ENCODE measurements at regions not wholly inside any gene's neighbourhood (a gene's known extent, or its start where the extent isn't known, plus 50 kb on each side); places are given as distances from the start of the nearest gene placed in this dataset.

DNA sequence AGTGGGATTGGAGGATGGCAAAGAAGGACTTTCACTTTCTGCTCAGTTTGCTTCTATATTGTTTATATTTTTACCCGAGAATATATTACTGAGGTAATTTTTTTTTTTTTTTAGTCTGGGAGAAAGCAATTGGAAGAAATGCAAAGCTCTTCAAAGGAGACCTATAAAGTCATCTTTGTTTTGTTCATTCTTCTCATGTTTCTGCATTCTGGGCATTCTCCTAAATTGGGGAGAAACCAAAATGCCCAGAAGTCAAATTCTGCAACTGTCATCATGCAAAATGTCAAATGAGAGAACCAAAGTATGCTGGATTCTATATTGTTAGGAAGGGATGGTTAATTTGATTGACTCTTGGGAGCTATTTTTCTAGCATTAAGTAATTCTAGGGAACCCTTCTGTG lies 168.3 kb upstream of the TSC22D2 start:
- no peak for TF ChIP-seq ZFX (IDR thresholded peaks at IDR 0.05; ENCODE audit: borderline replicate concordance)
- TF ChIP-seq CTCF (IDR thresholded peaks at IDR 0.05) = no peak
- no peak overlapping the region for H3K27ac ChIP-seq

GRCh38 chr3:150238995-150239619 lies 169.0 kb upstream of the TSC22D2 start:
- H3K27ac ChIP-seq = peak overlapping the region; percentile 79
- TF ChIP-seq CTCF (IDR thresholded peaks at IDR 0.05) (peak; percentile 85), ZFX (IDR thresholded peaks at IDR 0.05; ENCODE audit: borderline replicate concordance) (no peak)

- peak overlapping the region; percentile 79 for H3K27ac ChIP-seq
- TF ChIP-seq ZFX (IDR thresholded peaks at IDR 0.05; ENCODE audit: borderline replicate concordance) (no peak), CTCF (IDR thresholded peaks at IDR 0.05) (no peak)
Observed at GRCh38 chr3:150238048-150238802, 169.9 kb upstream of the TSC22D2 start.

GRCh38 chr3:150237490-150237889 lies 170.6 kb upstream of the TSC22D2 start:
- peak overlapping the region; percentile 79 for H3K27ac ChIP-seq
- TF ChIP-seq ZFX (IDR thresholded peaks at IDR 0.05; ENCODE audit: borderline replicate concordance) = no peak
- no peak for TF ChIP-seq CTCF (IDR thresholded peaks at IDR 0.05)

- TF ChIP-seq CTCF (IDR thresholded peaks at IDR 0.05) = no peak
- TF ChIP-seq ZFX (IDR thresholded peaks at IDR 0.05; ENCODE audit: borderline replicate concordance) = no peak
- no peak overlapping the region for H3K27ac ChIP-seq
Observed at GRCh38 chr3:150236316-150237082, 171.6 kb upstream of the TSC22D2 start.

DNA sequence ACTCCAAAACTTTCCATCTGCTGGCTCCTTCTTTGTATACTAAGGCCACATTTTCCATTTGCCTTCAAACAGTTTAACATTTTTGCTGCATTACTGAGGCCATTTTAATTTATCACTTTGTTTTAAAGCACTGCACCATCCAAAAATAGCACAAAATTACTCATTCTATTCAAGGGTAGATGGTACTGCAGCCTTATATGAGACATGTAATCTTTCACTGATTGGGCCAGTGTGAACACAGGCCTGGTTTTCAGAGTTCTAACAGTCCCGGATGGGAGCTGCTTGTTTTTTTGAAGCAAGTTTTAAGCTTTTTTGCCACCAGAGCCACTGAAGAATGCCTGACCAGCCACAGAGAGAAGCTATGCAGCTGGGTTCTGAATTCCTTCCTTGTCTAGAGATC lies 172.3 kb upstream of the TSC22D2 start:
- no peak overlapping the region for H3K27ac ChIP-seq
- TF ChIP-seq ZFX (IDR thresholded peaks at IDR 0.05; ENCODE audit: borderline replicate concordance) (no peak), CTCF (IDR thresholded peaks at IDR 0.05) (no peak)

Data from 22Rv1 (cell line).